ENCODE measurements at regions not wholly inside any gene's neighbourhood (a gene's known extent, or its start where the extent isn't known, plus 50 kb on each side); places are given as distances from the start of the nearest gene placed in this dataset.

DNA sequence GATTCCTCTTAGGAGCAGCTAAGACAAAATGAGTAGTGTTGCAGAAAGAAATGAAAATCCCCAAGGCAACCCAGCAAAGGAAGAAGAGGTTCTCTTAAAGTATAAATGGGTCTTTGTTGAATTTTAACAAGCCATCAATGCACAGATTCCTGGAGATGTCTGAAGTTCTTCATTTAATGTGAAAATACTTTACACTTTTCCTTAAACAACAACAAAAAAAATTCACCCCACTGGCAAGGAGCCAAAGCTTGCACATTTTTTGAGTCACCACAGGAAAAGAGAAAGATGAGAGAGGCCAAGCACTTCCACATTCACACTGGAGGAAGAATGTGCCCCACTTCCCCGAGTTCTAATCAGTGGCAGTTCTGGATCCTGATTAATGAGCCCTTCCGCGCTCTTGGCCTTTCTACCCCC is 286.4 kb upstream of the MEOX2 start:
- ATAC-seq (ENCODE audit: insufficient read depth, low FRiP score): peak; percentile 47
- peak; percentile 40 to 78 (median 68) for DNase-seq

DNA sequence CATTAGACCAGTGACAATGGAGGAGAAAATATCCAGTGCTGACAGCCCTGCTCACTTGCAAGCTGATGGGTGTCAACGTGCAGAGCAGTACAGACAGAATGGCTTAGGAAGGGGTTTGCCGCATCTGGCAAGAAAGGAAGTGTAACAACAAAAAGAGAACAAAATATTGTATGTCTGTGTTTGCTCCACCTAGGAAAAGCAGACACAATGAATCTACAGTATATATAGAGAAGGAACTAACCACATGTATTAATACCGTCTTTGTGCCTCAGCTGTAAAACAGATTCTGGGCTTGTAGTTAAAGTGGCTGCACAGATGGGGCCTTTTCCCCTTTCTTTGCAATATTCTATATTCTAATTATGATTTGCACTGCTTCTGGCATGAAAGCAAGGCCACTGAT is 281.1 kb upstream of the MEOX2 start:
- Histone ChIP-seq H3K27ac (ENCODE audit: low read depth in 1 of 2, low read length in 1 of 2) (no peak overlapping the region), H3K36me3 (ENCODE audit: control insufficient read depth in 4 of 4, insufficient read depth in 4 of 4, low read length in 4 of 4) (no peaks in the 10 kb centered on the region), H3K4me1 (ENCODE audit: control insufficient read depth in 5 of 5, insufficient read depth in 5 of 5, low read length in 5 of 5) (peaks cover 0 to under 1% (median 0%) of the 10 kb centered on the region in 5 donors), H3K4me3 (no peak overlapping the region), H3K27me3 (ENCODE audit: control insufficient read depth in 3 of 3, insufficient read depth in 3 of 3, low read length in 2 of 3) (no peaks in the 10 kb centered on the region), H3K9ac (ENCODE audit: insufficient read depth in 1 of 2, low read length in 2 of 2) (no peak overlapping the region), H3K9me3 (ENCODE audit: control insufficient read depth in 4 of 4, insufficient read depth in 3 of 4, low read length in 3 of 4) (no peaks in the 10 kb centered on the region)
- ATAC-seq (ENCODE audit: insufficient read depth, low FRiP score) (no peak), DNase-seq (no peak)
- TF ChIP-seq, protein P1, sequence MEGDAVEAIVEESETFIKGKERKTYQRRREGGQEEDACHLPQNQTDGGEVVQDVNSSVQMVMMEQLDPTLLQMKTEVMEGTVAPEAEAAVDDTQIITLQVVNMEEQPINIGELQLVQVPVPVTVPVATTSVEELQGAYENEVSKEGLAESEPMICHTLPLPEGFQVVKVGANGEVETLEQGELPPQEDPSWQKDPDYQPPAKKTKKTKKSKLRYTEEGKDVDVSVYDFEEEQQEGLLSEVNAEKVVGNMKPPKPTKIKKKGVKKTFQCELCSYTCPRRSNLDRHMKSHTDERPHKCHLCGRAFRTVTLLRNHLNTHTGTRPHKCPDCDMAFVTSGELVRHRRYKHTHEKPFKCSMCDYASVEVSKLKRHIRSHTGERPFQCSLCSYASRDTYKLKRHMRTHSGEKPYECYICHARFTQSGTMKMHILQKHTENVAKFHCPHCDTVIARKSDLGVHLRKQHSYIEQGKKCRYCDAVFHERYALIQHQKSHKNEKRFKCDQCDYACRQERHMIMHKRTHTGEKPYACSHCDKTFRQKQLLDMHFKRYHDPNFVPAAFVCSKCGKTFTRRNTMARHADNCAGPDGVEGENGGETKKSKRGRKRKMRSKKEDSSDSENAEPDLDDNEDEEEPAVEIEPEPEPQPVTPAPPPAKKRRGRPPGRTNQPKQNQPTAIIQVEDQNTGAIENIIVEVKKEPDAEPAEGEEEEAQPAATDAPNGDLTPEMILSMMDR (IDR thresholded peaks at IDR 0.05; ENCODE audit: control extremely low read depth, extremely low read depth): no peak
- 72% methylated on average over 3 of the region's 3 CpGs for WGBS, 2 donors

More for the DNA sequence above, 286.4 kb upstream of the MEOX2 start:
- Histone ChIP-seq H3K4me3 (no peak overlapping the region), H3K27me3 (ENCODE audit: control insufficient read depth in 3 of 3, insufficient read depth in 3 of 3, low read length in 2 of 3) (no peaks in the 10 kb centered on the region), H3K4me1 (ENCODE audit: control insufficient read depth in 5 of 5, insufficient read depth in 5 of 5, low read length in 5 of 5) (peaks cover 0 to 9% (median 0%) of the 10 kb centered on the region in 5 donors), H3K9me3 (ENCODE audit: control insufficient read depth in 4 of 4, insufficient read depth in 3 of 4, low read length in 3 of 4) (no peaks in the 10 kb centered on the region), H3K27ac (ENCODE audit: low read depth in 1 of 2, low read length in 1 of 2) (no peak overlapping the region), H3K36me3 (ENCODE audit: control insufficient read depth in 4 of 4, insufficient read depth in 4 of 4, low read length in 4 of 4) (no peaks in the 10 kb centered on the region), H3K9ac (ENCODE audit: insufficient read depth in 1 of 2, low read length in 2 of 2) (no peak overlapping the region)
- WGBS, 2 donors: 8 to 25% methylated on average over 3 of the region's 3 CpGs
- TF ChIP-seq, protein P1 (IDR thresholded peaks at IDR 0.05; ENCODE audit: control extremely low read depth, extremely low read depth): no peak

DNA sequence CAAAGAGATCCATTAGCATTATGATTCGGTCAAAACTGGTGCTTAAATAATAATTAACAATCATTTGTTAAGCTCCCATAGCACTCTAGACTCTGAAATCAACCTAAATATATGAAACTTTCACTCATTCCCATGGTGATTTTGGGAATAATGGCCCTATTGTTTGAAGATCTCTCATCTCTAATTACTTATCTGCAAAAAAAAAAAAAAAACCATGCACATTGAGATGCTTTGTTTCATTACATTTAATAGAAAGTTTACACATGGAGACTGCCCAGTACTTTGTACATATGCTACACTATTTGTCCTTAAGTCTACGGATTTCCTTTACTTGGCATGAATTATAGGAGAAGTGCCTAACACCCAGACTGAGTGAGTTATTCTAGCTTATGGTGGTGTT is 280.6 kb upstream of the MEOX2 start:
- DNase-seq (no peak), ATAC-seq (ENCODE audit: insufficient read depth, low FRiP score) (no peak)
- no peak overlapping the region for H3K27ac ChIP-seq (ENCODE audit: low read depth in 1 of 2, low read length in 1 of 2)
- TF ChIP-seq, protein P1 (IDR thresholded peaks at IDR 0.05; ENCODE audit: control extremely low read depth, extremely low read depth): no peak
- no peaks in the 10 kb centered on the region for H3K27me3 ChIP-seq (ENCODE audit: control insufficient read depth in 3 of 3, insufficient read depth in 3 of 3, low read length in 2 of 3)
- H3K9ac ChIP-seq (ENCODE audit: insufficient read depth in 1 of 2, low read length in 2 of 2): no peak overlapping the region
- H3K4me3 ChIP-seq: no peak overlapping the region
- H3K4me1 ChIP-seq (ENCODE audit: control insufficient read depth in 5 of 5, insufficient read depth in 5 of 5, low read length in 5 of 5): no peaks in the 10 kb centered on the region
- no peaks in the 10 kb centered on the region for H3K9me3 ChIP-seq (ENCODE audit: control insufficient read depth in 4 of 4, insufficient read depth in 3 of 4, low read length in 3 of 4)
- H3K36me3 ChIP-seq (ENCODE audit: control insufficient read depth in 4 of 4, insufficient read depth in 4 of 4, low read length in 4 of 4): no peaks in the 10 kb centered on the region
- WGBS, 2 donors: 90 to 92% methylated on average over 2 of the region's 2 CpGs

DNA sequence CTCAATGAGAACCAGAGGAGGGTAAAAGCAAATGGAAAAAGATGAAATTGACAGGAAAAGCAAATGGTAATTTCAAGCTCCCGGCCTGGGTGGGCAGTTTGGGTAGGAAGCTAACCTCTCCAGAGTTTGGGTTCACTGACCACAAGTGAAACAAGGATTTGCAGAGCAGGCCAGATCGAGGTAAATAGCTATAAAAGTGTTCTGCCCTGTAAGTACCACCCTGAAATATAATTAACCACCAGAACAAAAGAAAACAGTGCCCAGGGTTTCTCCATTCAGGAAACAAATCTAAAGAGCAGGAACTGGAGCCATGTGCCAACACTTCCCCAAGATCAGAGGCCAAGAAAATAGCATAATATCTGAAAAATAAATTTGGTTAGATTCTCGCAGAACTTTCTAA is 276.7 kb upstream of the MEOX2 start:
- no peak for ATAC-seq (ENCODE audit: insufficient read depth, low FRiP score)
- no peak overlapping the region for H3K4me3 ChIP-seq
- TF ChIP-seq, protein P1 (IDR thresholded peaks at IDR 0.05; ENCODE audit: control extremely low read depth, extremely low read depth): no peak
- H3K27me3 ChIP-seq (ENCODE audit: control insufficient read depth in 3 of 3, insufficient read depth in 3 of 3, low read length in 2 of 3): no peaks in the 10 kb centered on the region
- WGBS, 2 donors: 40 to 42% methylated on average over 3 of the region's 3 CpGs
- no peaks in the 10 kb centered on the region for H3K36me3 ChIP-seq (ENCODE audit: control insufficient read depth in 4 of 4, insufficient read depth in 4 of 4, low read length in 4 of 4)
- H3K9ac ChIP-seq (ENCODE audit: insufficient read depth in 1 of 2, low read length in 2 of 2): no peak overlapping the region
- no peak overlapping the region for H3K27ac ChIP-seq (ENCODE audit: low read depth in 1 of 2, low read length in 1 of 2)
- DNase-seq: no peak
- H3K9me3 ChIP-seq (ENCODE audit: control insufficient read depth in 4 of 4, insufficient read depth in 3 of 4, low read length in 3 of 4): no peaks in the 10 kb centered on the region
- no peaks in the 10 kb centered on the region for H3K4me1 ChIP-seq (ENCODE audit: control insufficient read depth in 5 of 5, insufficient read depth in 5 of 5, low read length in 5 of 5)
